ENCODE measurements at regions not wholly inside any gene's neighbourhood (a gene's known extent, or its start where the extent isn't known, plus 50 kb on each side); places are given as distances from the start of the nearest gene placed in this dataset.

DNA sequence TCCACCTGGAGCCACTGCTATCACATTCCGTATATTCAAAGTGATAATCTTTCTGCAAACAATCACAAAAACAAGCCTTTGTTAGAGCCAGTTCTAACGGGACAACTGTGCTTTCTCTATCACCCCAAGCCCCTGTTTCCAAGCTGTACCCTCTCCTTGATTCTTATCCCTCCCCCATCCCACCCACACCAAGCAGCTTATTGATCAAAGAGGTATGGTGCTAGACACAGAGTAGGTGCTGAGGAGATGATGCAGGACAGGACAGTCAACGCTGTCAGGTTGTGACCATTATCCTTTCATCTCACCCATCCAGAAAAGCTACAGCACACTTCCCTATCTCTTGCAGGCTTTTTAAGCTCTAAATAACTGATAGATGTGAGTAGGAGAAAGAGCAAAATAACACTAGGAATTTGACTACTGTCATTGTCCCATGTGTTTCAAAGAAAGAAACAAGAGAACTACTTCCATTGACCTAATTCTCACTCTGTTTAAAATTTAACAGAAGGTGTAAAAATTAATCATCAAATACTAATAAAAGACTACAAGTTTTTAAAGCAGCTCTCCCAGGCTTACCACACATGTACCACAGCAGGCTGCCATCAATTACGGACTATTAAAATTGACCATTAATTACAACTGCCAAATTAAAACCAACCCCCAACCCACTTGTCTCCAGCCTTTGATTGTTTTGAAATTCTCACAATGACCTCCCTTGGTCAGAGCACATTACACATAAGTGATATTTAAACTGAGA is 94.3 kb downstream of the ELAPOR2 start:
- TF ChIP-seq, protein P1, sequence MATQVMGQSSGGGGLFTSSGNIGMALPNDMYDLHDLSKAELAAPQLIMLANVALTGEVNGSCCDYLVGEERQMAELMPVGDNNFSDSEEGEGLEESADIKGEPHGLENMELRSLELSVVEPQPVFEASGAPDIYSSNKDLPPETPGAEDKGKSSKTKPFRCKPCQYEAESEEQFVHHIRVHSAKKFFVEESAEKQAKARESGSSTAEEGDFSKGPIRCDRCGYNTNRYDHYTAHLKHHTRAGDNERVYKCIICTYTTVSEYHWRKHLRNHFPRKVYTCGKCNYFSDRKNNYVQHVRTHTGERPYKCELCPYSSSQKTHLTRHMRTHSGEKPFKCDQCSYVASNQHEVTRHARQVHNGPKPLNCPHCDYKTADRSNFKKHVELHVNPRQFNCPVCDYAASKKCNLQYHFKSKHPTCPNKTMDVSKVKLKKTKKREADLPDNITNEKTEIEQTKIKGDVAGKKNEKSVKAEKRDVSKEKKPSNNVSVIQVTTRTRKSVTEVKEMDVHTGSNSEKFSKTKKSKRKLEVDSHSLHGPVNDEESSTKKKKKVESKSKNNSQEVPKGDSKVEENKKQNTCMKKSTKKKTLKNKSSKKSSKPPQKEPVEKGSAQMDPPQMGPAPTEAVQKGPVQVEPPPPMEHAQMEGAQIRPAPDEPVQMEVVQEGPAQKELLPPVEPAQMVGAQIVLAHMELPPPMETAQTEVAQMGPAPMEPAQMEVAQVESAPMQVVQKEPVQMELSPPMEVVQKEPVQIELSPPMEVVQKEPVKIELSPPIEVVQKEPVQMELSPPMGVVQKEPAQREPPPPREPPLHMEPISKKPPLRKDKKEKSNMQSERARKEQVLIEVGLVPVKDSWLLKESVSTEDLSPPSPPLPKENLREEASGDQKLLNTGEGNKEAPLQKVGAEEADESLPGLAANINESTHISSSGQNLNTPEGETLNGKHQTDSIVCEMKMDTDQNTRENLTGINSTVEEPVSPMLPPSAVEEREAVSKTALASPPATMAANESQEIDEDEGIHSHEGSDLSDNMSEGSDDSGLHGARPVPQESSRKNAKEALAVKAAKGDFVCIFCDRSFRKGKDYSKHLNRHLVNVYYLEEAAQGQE (IDR thresholded peaks at IDR 0.05; ENCODE audit: low read depth, low read length), result no peak
- TF ChIP-seq GABPA (IDR thresholded peaks at IDR 0.05; ENCODE audit: low read depth), result no peak
- TF ChIP-seq, protein P2, sequence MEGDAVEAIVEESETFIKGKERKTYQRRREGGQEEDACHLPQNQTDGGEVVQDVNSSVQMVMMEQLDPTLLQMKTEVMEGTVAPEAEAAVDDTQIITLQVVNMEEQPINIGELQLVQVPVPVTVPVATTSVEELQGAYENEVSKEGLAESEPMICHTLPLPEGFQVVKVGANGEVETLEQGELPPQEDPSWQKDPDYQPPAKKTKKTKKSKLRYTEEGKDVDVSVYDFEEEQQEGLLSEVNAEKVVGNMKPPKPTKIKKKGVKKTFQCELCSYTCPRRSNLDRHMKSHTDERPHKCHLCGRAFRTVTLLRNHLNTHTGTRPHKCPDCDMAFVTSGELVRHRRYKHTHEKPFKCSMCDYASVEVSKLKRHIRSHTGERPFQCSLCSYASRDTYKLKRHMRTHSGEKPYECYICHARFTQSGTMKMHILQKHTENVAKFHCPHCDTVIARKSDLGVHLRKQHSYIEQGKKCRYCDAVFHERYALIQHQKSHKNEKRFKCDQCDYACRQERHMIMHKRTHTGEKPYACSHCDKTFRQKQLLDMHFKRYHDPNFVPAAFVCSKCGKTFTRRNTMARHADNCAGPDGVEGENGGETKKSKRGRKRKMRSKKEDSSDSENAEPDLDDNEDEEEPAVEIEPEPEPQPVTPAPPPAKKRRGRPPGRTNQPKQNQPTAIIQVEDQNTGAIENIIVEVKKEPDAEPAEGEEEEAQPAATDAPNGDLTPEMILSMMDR (IDR thresholded peaks at IDR 0.05 in 2 of 3, conservative IDR thresholded peaks at IDR 0.05 in 1 of 3; ENCODE audit: control insufficient read depth in 2 of 3, extremely low read depth in 1 of 3, insufficient read depth in 1 of 3, low read depth in 3 of 3, low read length in 3 of 3), result no peak
- TF ChIP-seq, protein P3, sequence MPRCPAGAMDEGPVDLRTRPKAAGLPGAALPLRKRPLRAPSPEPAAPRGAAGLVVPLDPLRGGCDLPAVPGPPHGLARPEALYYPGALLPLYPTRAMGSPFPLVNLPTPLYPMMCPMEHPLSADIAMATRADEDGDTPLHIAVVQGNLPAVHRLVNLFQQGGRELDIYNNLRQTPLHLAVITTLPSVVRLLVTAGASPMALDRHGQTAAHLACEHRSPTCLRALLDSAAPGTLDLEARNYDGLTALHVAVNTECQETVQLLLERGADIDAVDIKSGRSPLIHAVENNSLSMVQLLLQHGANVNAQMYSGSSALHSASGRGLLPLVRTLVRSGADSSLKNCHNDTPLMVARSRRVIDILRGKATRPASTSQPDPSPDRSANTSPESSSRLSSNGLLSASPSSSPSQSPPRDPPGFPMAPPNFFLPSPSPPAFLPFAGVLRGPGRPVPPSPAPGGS (IDR thresholded peaks at IDR 0.05; ENCODE audit: borderline replicate concordance, insufficient read depth, low read depth, low read length, poor library complexity, severe bottlenecking), result no peak
- TF ChIP-seq BHLHE40 (IDR thresholded peaks at IDR 0.05; ENCODE audit: borderline replicate concordance in 1 of 2, low read depth in 2 of 2, low read length in 1 of 2), result no peak
